ENCODE measurements at regions not wholly inside any gene's neighbourhood (a gene's known extent, or its start where the extent isn't known, plus 50 kb on each side); places are given as distances from the start of the nearest gene placed in this dataset.

DNA sequence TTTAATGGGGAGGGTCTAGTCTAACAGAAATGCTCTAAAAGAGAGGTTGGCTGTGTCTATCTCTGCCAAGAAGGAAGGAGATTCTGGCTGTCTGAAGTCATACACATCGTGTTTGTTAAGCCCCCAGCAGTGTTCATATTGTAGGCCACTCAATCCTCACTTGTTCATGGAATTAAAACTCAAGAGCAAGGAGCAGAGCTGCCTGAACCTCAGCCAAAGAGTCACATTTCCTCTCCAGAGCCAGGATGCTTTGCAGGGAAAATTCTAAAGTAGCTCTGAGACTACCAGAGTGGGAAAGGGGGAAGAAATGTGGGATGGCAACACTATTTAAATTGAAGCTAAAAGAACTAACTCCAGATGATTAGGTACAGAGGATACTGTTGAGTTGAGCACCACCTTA lies 190.7 kb upstream of the CXCR4 start:
- DNase-seq (ENCODE audit: low read depth, low spot score) (no peak), FAIRE-seq (no peak)
- Histone ChIP-seq H3K79me2 (ENCODE audit: control insufficient read depth, insufficient read depth, low read length) (no peaks in the 10 kb centered on the region), H3K27me3 (ENCODE audit: control insufficient read depth, extremely low read depth, insufficient read depth, low read length) (peaks cover 3% of the 10 kb centered on the region), H3K9me1 (ENCODE audit: control insufficient read depth, extremely low read depth, insufficient read depth, low read length) (no peaks in the 10 kb centered on the region), H3K4me2 (ENCODE audit: control insufficient read depth, extremely low read depth, insufficient read depth, low read depth, low read length) (no peak overlapping the region), H2AFZ (ENCODE audit: control insufficient read depth, low read length) (no peak overlapping the region), H3K36me3 (ENCODE audit: control insufficient read depth in 2 of 2, extremely low read depth in 1 of 2, insufficient read depth in 2 of 2, low read length in 2 of 2) (no peaks in the 10 kb centered on the region), H3K9me3 (ENCODE audit: control insufficient read depth, low read depth, low read length) (no peaks in the 10 kb centered on the region), H3K9ac (ENCODE audit: control insufficient read depth, extremely low read depth, insufficient read depth, low read length) (no peak overlapping the region), H3K27ac (ENCODE audit: control insufficient read depth, insufficient read depth, low read length) (no peak overlapping the region), H3K4me3 (ENCODE audit: control insufficient read depth in 2 of 3, extremely low read depth in 1 of 3, insufficient read depth in 2 of 3, low read depth in 1 of 3, low read length in 3 of 3) (no peak overlapping the region), H3K4me1 (ENCODE audit: control insufficient read depth, extremely low read depth, insufficient read depth, low read length) (no peaks in the 10 kb centered on the region), H4K20me1 (ENCODE audit: control insufficient read depth, extremely low read depth, insufficient read depth, low read length) (no peaks in the 10 kb centered on the region)
- TF ChIP-seq EZH2 (IDR thresholded peaks at IDR 0.05; ENCODE audit: low read length), result no peak
- TF ChIP-seq, protein P1, sequence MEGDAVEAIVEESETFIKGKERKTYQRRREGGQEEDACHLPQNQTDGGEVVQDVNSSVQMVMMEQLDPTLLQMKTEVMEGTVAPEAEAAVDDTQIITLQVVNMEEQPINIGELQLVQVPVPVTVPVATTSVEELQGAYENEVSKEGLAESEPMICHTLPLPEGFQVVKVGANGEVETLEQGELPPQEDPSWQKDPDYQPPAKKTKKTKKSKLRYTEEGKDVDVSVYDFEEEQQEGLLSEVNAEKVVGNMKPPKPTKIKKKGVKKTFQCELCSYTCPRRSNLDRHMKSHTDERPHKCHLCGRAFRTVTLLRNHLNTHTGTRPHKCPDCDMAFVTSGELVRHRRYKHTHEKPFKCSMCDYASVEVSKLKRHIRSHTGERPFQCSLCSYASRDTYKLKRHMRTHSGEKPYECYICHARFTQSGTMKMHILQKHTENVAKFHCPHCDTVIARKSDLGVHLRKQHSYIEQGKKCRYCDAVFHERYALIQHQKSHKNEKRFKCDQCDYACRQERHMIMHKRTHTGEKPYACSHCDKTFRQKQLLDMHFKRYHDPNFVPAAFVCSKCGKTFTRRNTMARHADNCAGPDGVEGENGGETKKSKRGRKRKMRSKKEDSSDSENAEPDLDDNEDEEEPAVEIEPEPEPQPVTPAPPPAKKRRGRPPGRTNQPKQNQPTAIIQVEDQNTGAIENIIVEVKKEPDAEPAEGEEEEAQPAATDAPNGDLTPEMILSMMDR (optimal IDR thresholded peaks at IDR 0.05 in 1 of 3, IDR thresholded peaks at IDR 0.05 in 1 of 3, conservative IDR thresholded peaks at IDR 0.05 in 1 of 3; ENCODE audit: extremely low read depth in 1 of 3, insufficient read depth in 2 of 3, low read length in 3 of 3), result no peak
- dilution Hi-C loops (cut with MboI; ENCODE audit: extremely low pct_ligation_motif_present, low sequenced_read_pairs), result no loop called here

GRCh38 chr2:136306836-136307235 lies 188.9 kb upstream of the CXCR4 start:
- DNase-seq (ENCODE audit: low read depth, low spot score), result no peak
- Histone ChIP-seq H4K20me1 (ENCODE audit: control insufficient read depth, extremely low read depth, insufficient read depth, low read length) (no peaks in the 10 kb centered on the region), H3K36me3 (ENCODE audit: control insufficient read depth in 2 of 2, extremely low read depth in 1 of 2, insufficient read depth in 2 of 2, low read length in 2 of 2) (no peaks in the 10 kb centered on the region), H3K9ac (ENCODE audit: control insufficient read depth, extremely low read depth, insufficient read depth, low read length) (no peak overlapping the region), H3K27ac (ENCODE audit: control insufficient read depth, insufficient read depth, low read length) (no peak overlapping the region), H2AFZ (ENCODE audit: control insufficient read depth, low read length) (no peak overlapping the region), H3K9me3 (ENCODE audit: control insufficient read depth, low read depth, low read length) (no peaks in the 10 kb centered on the region), H3K4me2 (ENCODE audit: control insufficient read depth, extremely low read depth, insufficient read depth, low read depth, low read length) (no peak overlapping the region), H3K4me3 (ENCODE audit: control insufficient read depth in 2 of 3, extremely low read depth in 1 of 3, insufficient read depth in 2 of 3, low read depth in 1 of 3, low read length in 3 of 3) (no peak overlapping the region), H3K27me3 (ENCODE audit: control insufficient read depth, extremely low read depth, insufficient read depth, low read length) (peaks cover 6% of the 10 kb centered on the region), H3K79me2 (ENCODE audit: control insufficient read depth, insufficient read depth, low read length) (no peaks in the 10 kb centered on the region), H3K9me1 (ENCODE audit: control insufficient read depth, extremely low read depth, insufficient read depth, low read length) (no peaks in the 10 kb centered on the region), H3K4me1 (ENCODE audit: control insufficient read depth, extremely low read depth, insufficient read depth, low read length) (no peaks in the 10 kb centered on the region)
- no peak for FAIRE-seq
- dilution Hi-C loops (cut with MboI; ENCODE audit: extremely low pct_ligation_motif_present, low sequenced_read_pairs), result no loop called here
- TF ChIP-seq EZH2 (IDR thresholded peaks at IDR 0.05; ENCODE audit: low read length), result no peak
- TF ChIP-seq, protein P1 (optimal IDR thresholded peaks at IDR 0.05 in 1 of 3, IDR thresholded peaks at IDR 0.05 in 1 of 3, conservative IDR thresholded peaks at IDR 0.05 in 1 of 3; ENCODE audit: extremely low read depth in 1 of 3, insufficient read depth in 2 of 3, low read length in 3 of 3), result no peak

Measured in keratinocyte (primary cell).